ENCODE measurements at regions not wholly inside any gene's neighbourhood (a gene's known extent, or its start where the extent isn't known, plus 50 kb on each side); places are given as distances from the start of the nearest gene placed in this dataset.

- no peak for TF ChIP-seq CTCF (IDR thresholded peaks at IDR 0.05)
- no peak for TF ChIP-seq EZH2 (IDR thresholded peaks at IDR 0.05)
Measured at GRCh38 chr14:86707071-86707470, 1177.1 kb downstream of the FLRT2 start.

Data from neural progenitor cell (in vitro differentiated cells).